ENCODE measurements at regions not wholly inside any gene's neighbourhood (a gene's known extent, or its start where the extent isn't known, plus 50 kb on each side); places are given as distances from the start of the nearest gene placed in this dataset.

DNA sequence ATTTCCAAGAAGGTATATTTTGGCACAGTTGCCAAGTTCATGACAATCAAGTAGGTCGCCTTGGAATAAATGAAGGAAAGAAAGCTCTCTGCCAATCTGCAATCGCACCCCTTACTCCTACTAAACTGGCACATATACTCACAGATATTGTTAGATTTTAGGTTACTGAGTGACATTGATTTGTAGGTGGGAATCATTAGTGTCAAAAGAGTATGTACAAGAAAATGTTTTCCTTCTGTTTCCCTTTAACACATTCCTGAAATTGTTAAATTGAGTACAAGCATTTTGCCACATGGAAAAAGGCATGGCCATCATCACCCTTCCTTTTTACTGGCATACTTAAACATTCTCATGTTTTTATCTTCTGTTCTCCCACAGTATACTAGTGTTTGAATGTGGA, 2868.3 kb upstream of the PCDH20 start:
- ATAC-seq (ENCODE audit: poor library complexity): no peak
- intact Hi-C loops (cut with DNase I, micrococcal nuclease): no loop called here

DNA sequence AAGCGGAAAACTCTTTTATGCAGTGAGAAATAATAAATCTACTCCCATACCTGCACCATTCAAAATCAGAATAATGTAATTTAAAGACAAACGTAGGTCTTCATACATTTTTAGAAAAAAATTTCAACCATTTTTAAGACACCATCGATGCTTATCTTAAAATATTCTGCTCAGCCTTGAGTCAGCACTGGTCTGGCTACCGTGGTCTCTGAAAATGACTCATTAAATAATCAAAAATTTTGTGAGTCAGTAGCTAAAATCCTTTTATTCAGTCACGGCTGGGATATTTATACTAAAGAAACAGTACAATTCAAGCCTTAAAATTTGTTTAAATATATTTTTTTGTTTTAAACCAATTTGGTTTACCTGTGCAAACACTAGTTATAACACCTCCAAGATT, 2862.8 kb upstream of the PCDH20 start:
- Mint-ChIP-seq H3K27ac (no peak overlapping the region), H3K9me3 (peaks cover 17% of the 10 kb centered on the region), H3K4me1 (ENCODE audit: low read depth) (no peaks in the 10 kb centered on the region), H3K36me3 (ENCODE audit: low read depth) (no peaks in the 10 kb centered on the region), H3K4me3 (no peak overlapping the region), H3K27me3 (no peaks in the 10 kb centered on the region)
- TF ChIP-seq, protein P1, sequence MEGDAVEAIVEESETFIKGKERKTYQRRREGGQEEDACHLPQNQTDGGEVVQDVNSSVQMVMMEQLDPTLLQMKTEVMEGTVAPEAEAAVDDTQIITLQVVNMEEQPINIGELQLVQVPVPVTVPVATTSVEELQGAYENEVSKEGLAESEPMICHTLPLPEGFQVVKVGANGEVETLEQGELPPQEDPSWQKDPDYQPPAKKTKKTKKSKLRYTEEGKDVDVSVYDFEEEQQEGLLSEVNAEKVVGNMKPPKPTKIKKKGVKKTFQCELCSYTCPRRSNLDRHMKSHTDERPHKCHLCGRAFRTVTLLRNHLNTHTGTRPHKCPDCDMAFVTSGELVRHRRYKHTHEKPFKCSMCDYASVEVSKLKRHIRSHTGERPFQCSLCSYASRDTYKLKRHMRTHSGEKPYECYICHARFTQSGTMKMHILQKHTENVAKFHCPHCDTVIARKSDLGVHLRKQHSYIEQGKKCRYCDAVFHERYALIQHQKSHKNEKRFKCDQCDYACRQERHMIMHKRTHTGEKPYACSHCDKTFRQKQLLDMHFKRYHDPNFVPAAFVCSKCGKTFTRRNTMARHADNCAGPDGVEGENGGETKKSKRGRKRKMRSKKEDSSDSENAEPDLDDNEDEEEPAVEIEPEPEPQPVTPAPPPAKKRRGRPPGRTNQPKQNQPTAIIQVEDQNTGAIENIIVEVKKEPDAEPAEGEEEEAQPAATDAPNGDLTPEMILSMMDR (IDR thresholded peaks at IDR 0.05): no peak
- Histone ChIP-seq H3K36me3 (ENCODE audit: insufficient read depth, low read length) (no peaks in the 10 kb centered on the region), H3K9me3 (ENCODE audit: control insufficient read depth in 1 of 2, insufficient read depth in 1 of 2, low read length in 2 of 2) (peaks cover 0 to 4% of the 10 kb centered on the region in 2 experiments), H3K4me3 (ENCODE audit: low read length) (no peak overlapping the region), H3K27ac (ENCODE audit: low read depth in 1 of 2, low read length in 2 of 2) (no peak overlapping the region), H3K4me1 (ENCODE audit: insufficient read depth, low read length) (no peaks in the 10 kb centered on the region), H3K27me3 (ENCODE audit: control insufficient read depth in 1 of 2, insufficient read depth in 2 of 2, low read length in 2 of 2) (no peaks in the 10 kb centered on the region)
- ChIA-PET CTCF (no interaction called here), POLR2A (no interaction called here)
- DNase-seq (no peak), ATAC-seq (ENCODE audit: poor library complexity) (no peak)
- intact Hi-C loops (cut with DNase I, micrococcal nuclease): no loop called here

More for the DNA sequence above, 2868.3 kb upstream of the PCDH20 start:
- H3K4me3 Mint-ChIP-seq: no peak overlapping the region
- H3K4me1 Mint-ChIP-seq (ENCODE audit: low read depth): no peaks in the 10 kb centered on the region
- Histone ChIP-seq H3K4me3 (ENCODE audit: low read length) (no peak overlapping the region), H3K27me3 (ENCODE audit: control insufficient read depth in 1 of 2, insufficient read depth in 2 of 2, low read length in 2 of 2) (no peaks in the 10 kb centered on the region), H3K36me3 (ENCODE audit: insufficient read depth, low read length) (no peaks in the 10 kb centered on the region), H3K9me3 (ENCODE audit: control insufficient read depth in 1 of 2, insufficient read depth in 1 of 2, low read length in 2 of 2) (peaks cover 0 to 8% of the 10 kb centered on the region in 2 experiments), H3K4me1 (ENCODE audit: insufficient read depth, low read length) (no peaks in the 10 kb centered on the region), H3K27ac (ENCODE audit: low read depth in 1 of 2, low read length in 2 of 2) (no peak overlapping the region)
- CTCF ChIA-PET: no interaction called here
- DNase-seq: no peak
- H3K27me3 Mint-ChIP-seq: no peaks in the 10 kb centered on the region
- H3K9me3 Mint-ChIP-seq: peaks cover 16% of the 10 kb centered on the region
- no peak overlapping the region for H3K27ac Mint-ChIP-seq
- H3K36me3 Mint-ChIP-seq (ENCODE audit: low read depth): no peaks in the 10 kb centered on the region
- POLR2A ChIA-PET: no interaction called here
- TF ChIP-seq, protein P1 (IDR thresholded peaks at IDR 0.05): no peak

DNA sequence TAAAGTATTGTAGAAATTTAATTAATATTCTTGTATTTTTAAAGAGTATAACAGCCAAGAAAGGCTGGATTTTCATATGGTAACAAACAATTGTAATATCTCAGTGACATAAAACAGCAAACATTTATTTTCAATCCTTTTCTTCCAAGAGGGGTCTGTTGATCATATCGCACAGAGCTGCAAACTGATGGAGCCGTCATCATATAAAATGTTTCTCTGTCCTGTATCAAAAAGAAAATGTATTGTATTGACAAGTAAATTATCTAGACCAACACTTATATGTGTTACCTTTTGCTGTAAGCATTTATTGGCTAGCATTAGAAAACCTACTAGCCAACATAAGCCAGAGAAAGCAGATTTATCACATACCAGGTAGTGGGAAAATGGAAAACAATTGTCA, 2861.4 kb upstream of the PCDH20 start:
- peaks cover 17% of the 10 kb centered on the region for H3K9me3 Mint-ChIP-seq
- TF ChIP-seq, protein P1 (IDR thresholded peaks at IDR 0.05): no peak
- Histone ChIP-seq H3K9me3 (ENCODE audit: control insufficient read depth in 1 of 2, insufficient read depth in 1 of 2, low read length in 2 of 2) (no peaks in the 10 kb centered on the region), H3K4me3 (ENCODE audit: low read length) (no peak overlapping the region), H3K36me3 (ENCODE audit: insufficient read depth, low read length) (no peaks in the 10 kb centered on the region), H3K4me1 (ENCODE audit: insufficient read depth, low read length) (no peaks in the 10 kb centered on the region), H3K27ac (ENCODE audit: low read depth in 1 of 2, low read length in 2 of 2) (no peak overlapping the region), H3K27me3 (ENCODE audit: control insufficient read depth in 1 of 2, insufficient read depth in 2 of 2, low read length in 2 of 2) (no peaks in the 10 kb centered on the region)
- ChIA-PET POLR2A (no interaction called here), CTCF (no interaction called here)
- ATAC-seq (ENCODE audit: poor library complexity): no peak
- H3K4me3 Mint-ChIP-seq: no peak overlapping the region
- no peaks in the 10 kb centered on the region for H3K36me3 Mint-ChIP-seq (ENCODE audit: low read depth)
- no peaks in the 10 kb centered on the region for H3K4me1 Mint-ChIP-seq (ENCODE audit: low read depth)
- intact Hi-C loops (cut with DNase I, micrococcal nuclease): no loop called here
- H3K27ac Mint-ChIP-seq: no peak overlapping the region
- DNase-seq: no peak
- no peaks in the 10 kb centered on the region for H3K27me3 Mint-ChIP-seq
